Karpas-422 (cell line): ENCODE measurements at regions not wholly inside any gene's neighbourhood (a gene's known extent, or its start where the extent isn't known, plus 50 kb on each side); places are given as distances from the start of the nearest gene placed in this dataset. TPM values are rescaled to one million over a fixed set of nuclear protein-coding genes. Genes with fewer than 3 reads are reported as not detected.

ENCODE experiments used
- DNase-seq: peaks from one replicate; pipeline ENCODE4 v3.0.0-alpha.2; 2015
- H2AFZ ChIP-seq: fragments of 200-600 bp; sonication (generic); 2 replicates; pipeline ENCODE4 v1.6.1; 2014; ENCODE audit warnings: antibody characterized with exemption, low read length, mixed read lengths
- H3K27ac ChIP-seq: fragments of 200-600 bp; sonication (generic); 2 replicates; pipeline ENCODE4 v1.5.1; 2014; ENCODE audit warnings: mild to moderate bottlenecking, low read length, moderate library complexity
- H3K27me3 ChIP-seq: fragments of 200-600 bp; sonication (generic); 2 replicates; pipeline ENCODE4 v1.6.1; 2014; ENCODE audit warnings: low read length, mixed read lengths
- H3K36me3 ChIP-seq: fragments of 200-600 bp; sonication (generic); 2 replicates; pipeline ENCODE4 v1.6.1; 2014; ENCODE audit warnings: low read length, mixed read lengths; ENCODE audit not compliant: insufficient read depth
- H3K4me1 ChIP-seq: fragments of 200-600 bp; sonication (generic); 2 replicates; pipeline ENCODE4 v1.6.1; 2014; ENCODE audit warnings: mild to moderate bottlenecking, low read length, mixed read lengths
- H3K4me2 ChIP-seq: fragments of 200-600 bp; sonication (generic); 2 replicates; pipeline ENCODE4 v1.6.1; 2014; ENCODE audit warnings: low read length, low read depth, mild to moderate bottlenecking; ENCODE audit not compliant: poor library complexity, severe bottlenecking
- H3K4me3 ChIP-seq: fragments of 200-600 bp; sonication (generic); 2 replicates; pipeline ENCODE4 v1.5.1; 2014; ENCODE audit warnings: mild to moderate bottlenecking, antibody characterized with exemption, low read length, mixed read lengths
- H3K79me2 ChIP-seq: fragments of 200-600 bp; sonication (generic); 2 replicates; pipeline ENCODE4 v1.6.1; 2014; ENCODE audit warnings: mild to moderate bottlenecking, low read length, mixed read lengths
- H3K9ac ChIP-seq: fragments of 200-600 bp; sonication (generic); 2 replicates; pipeline ENCODE4 v1.6.0; 2014; ENCODE audit warnings: low read length
- H3K9me2 ChIP-seq: fragments of 200-600 bp; sonication (generic), shearing (Covaris generic); replicated peaks from 2 replicates; pipeline ENCODE4 v1.6.0; 2014; ENCODE audit warnings: mild to moderate bottlenecking, low read length, moderate library complexity; ENCODE audit not compliant: insufficient read depth
- H3K9me3 ChIP-seq: fragments of 300-700, 200-600 bp; sonication (generic); 2 replicates; pipeline ENCODE4 v1.6.1; 2014; ENCODE audit warnings: low read length, mixed read lengths
- H4K20me1 ChIP-seq: fragments of 200-600 bp; sonication (generic); 2 replicates; pipeline ENCODE4 v1.6.1; 2014; ENCODE audit warnings: mild to moderate bottlenecking, antibody characterized with exemption, low read length, low read depth; ENCODE audit not compliant: insufficient read depth
- small RNA-seq: library from RNA; depleted of rRNA; stranded (forward); fragments of <200 nt; gene quantifications from one replicate; pipeline ENCODE3, GENCODE V24; 2014

- Histone ChIP-seq H3K79me2 (no peaks in the 10 kb centered on the region), H4K20me1 (no peaks in the 10 kb centered on the region), H3K27me3 (no peaks in the 10 kb centered on the region), H3K9me2 (no peaks in the 10 kb centered on the region), H3K9me3 (peaks cover 29% of the 10 kb centered on the region), H3K27ac (no peak overlapping the region), H3K4me2 (no peak overlapping the region), H3K4me3 (no peak overlapping the region), H3K4me1 (no peaks in the 10 kb centered on the region), H3K9ac (no peak overlapping the region), H2AFZ (no peak overlapping the region), H3K36me3 (no peaks in the 10 kb centered on the region)
- DNase-seq, result no peak
These were observed 431.4 kb downstream of the BRINP3 start for GRCh38 chr1:190046231-190046630.

Small RNA genes lying in the stretch of these regions (small RNA-seq; reads per million reads assigned to genes)
- gene AL136372.1 (not detected), gene AL357559.1 (not detected), gene AL391813.1 (not detected), gene RNA5SP73 (not detected)
